Breast epithelium (tissue), 4 donors: ENCODE measurements at regions not wholly inside any gene's neighbourhood (a gene's known extent, or its start where the extent isn't known, plus 50 kb on each side); places are given as distances from the start of the nearest gene placed in this dataset.

Experiments
- DNase-seq, 2 donors: peaks; one replicate each; pipeline ENCODE4 v3.0.0-alpha.2; 2019; ENCODE audit warnings: low spot score in 2 of 2
- H3K27ac ChIP-seq, 2 donors: fragments of 200-600 bp; sonication (generic) in 1 of 2; one replicate each; pipeline ENCODE4 v1.5.1; 2016 to 2019; ENCODE audit warnings: mild to moderate bottlenecking in 1 of 2
- H3K27me3 ChIP-seq, 2 donors: fragments of 200-600 bp; sonication (generic) in 1 of 2; one replicate each; pipeline versions ENCODE4 v1.5.1 to v1.6.0; 2017 to 2019; ENCODE audit warnings: control low read depth in 1 of 2, mild to moderate bottlenecking in 1 of 2
- H3K36me3 ChIP-seq: fragments of 200-600 bp; one replicate; pipeline ENCODE4 v1.5.1; 2019
- H3K4me1 ChIP-seq, 2 donors: fragments of 200-600 bp; sonication (generic); one replicate each; pipeline ENCODE4 v1.5.1; 2016 to 2019; ENCODE audit warnings: control low read depth in 1 of 2
- H3K4me3 ChIP-seq, 3 donors: fragments of 200-600 bp; sonication (generic); 1 replicate in 2 of 3; 2 replicates in 1 of 3; pipeline ENCODE4 v1.5.1; 2016 to 2019; ENCODE audit warnings: mild to moderate bottlenecking in 3 of 3, moderate library complexity in 2 of 3
- H3K9me3 ChIP-seq, 2 donors: fragments of 200-600 bp; sonication (generic) in 1 of 2; one replicate each; pipeline ENCODE4 v1.5.1; 2016 to 2019; ENCODE audit warnings: control low read depth in 1 of 2
- CTCF ChIP-seq, 3 donors: fragments of 450-650 bp; IDR thresholded peaks; one replicate each; pipeline ENCODE4 v1.5.1; 2016 to 2017; ENCODE audit warnings: antibody characterized with exemption in 3 of 3, mild to moderate bottlenecking in 3 of 3, moderate library complexity in 3 of 3
- POLR2A ChIP-seq: fragments of 450-650 bp; IDR thresholded peaks from one replicate; pipeline ENCODE4 v1.6.1; 2016; ENCODE audit warnings: antibody characterized with exemption, mild to moderate bottlenecking, moderate library complexity
- POLR2AphosphoS5 ChIP-seq, 3 donors: sonication (generic); formaldehyde crosslinking; IDR thresholded peaks; one replicate each; pipeline ENCODE4 v1.6.1; 2017; ENCODE audit warnings: antibody characterized with exemption in 3 of 3
- intact Hi-C: fragments of 100-400 bp; cut with DNase I; formaldehyde crosslinking; loops from one replicate; pipeline ENCODE4 v1.15.1; 2023; ENCODE audit warnings: low total_unique reads

- TF ChIP-seq POLR2AphosphoS5 (IDR thresholded peaks at IDR 0.05) (no peak), POLR2A (no peak), CTCF (IDR thresholded peaks at IDR 0.05) (no peak)
- intact Hi-C loops, result no loop called here
- H3K9me3 ChIP-seq, result no peaks in the 10 kb centered on the region
Measured at GRCh38 chr5:33315189-33315588, 125.6 kb upstream of the TARS1 start.

GRCh38 chr5:33316773-33317172 is 124.0 kb upstream of the TARS1 start:
- Histone ChIP-seq H3K4me1 (peaks cover 0 to 6% of the 10 kb centered on the region in 2 donors), H3K27me3 (no peaks in the 10 kb centered on the region), H3K27ac (no peak overlapping the region), H3K36me3 (no peaks in the 10 kb centered on the region), H3K4me3 (no peak overlapping the region), H3K9me3 (no peaks in the 10 kb centered on the region)
- DNase-seq, result no peak
- intact Hi-C loops, result no loop called here
- no peak for TF ChIP-seq POLR2A
- no peak for TF ChIP-seq CTCF (IDR thresholded peaks at IDR 0.05)
- TF ChIP-seq POLR2AphosphoS5 (IDR thresholded peaks at IDR 0.05), result no peak

More at GRCh38 chr5:33315189-33315588, 125.6 kb upstream of the TARS1 start:
- H3K27me3 ChIP-seq, result no peaks in the 10 kb centered on the region
- H3K4me3 ChIP-seq, result no peak overlapping the region
- H3K4me1 ChIP-seq, result no peaks in the 10 kb centered on the region
- no peaks in the 10 kb centered on the region for H3K36me3 ChIP-seq
- DNase-seq, result no peak
- H3K27ac ChIP-seq, result no peak overlapping the region

- intact Hi-C loops, result no loop called here
- Histone ChIP-seq H3K36me3 (no peaks in the 10 kb centered on the region), H3K4me1 (peaks cover 0 to 10% of the 10 kb centered on the region in 2 donors), H3K27me3 (no peaks in the 10 kb centered on the region), H3K4me3 (no peak overlapping the region), H3K27ac (no peak overlapping the region), H3K9me3 (no peaks in the 10 kb centered on the region)
- TF ChIP-seq CTCF (IDR thresholded peaks at IDR 0.05) (no peak), POLR2A (no peak), POLR2AphosphoS5 (IDR thresholded peaks at IDR 0.05) (no peak)
- DNase-seq, result no peak
Measured at GRCh38 chr5:33317271-33317670, 123.5 kb upstream of the TARS1 start.

- TF ChIP-seq CTCF (IDR thresholded peaks at IDR 0.05), result no peak
- TF ChIP-seq POLR2AphosphoS5 (IDR thresholded peaks at IDR 0.05), result no peak
- no peak for TF ChIP-seq POLR2A
- no peaks in the 10 kb centered on the region for H3K9me3 ChIP-seq
- no peak overlapping the region for H3K4me3 ChIP-seq
- intact Hi-C loops, result no loop called here
- no peaks in the 10 kb centered on the region for H3K36me3 ChIP-seq
- no peaks in the 10 kb centered on the region for H3K27me3 ChIP-seq
- DNase-seq, result no peak
- H3K27ac ChIP-seq, result peak overlapping the region in 1 of 2 donors; percentile 79
- peaks cover 0 to 10% of the 10 kb centered on the region in 2 donors for H3K4me1 ChIP-seq
Measured at GRCh38 chr5:33319151-33319550, 121.6 kb upstream of the TARS1 start.

GRCh38 chr5:33319841-33320240 is 120.9 kb upstream of the TARS1 start:
- Histone ChIP-seq H3K4me1 (peaks cover 0 to 10% of the 10 kb centered on the region in 2 donors), H3K27me3 (no peaks in the 10 kb centered on the region), H3K4me3 (no peak overlapping the region), H3K27ac (peak overlapping the region; percentile 41 to 79), H3K36me3 (no peaks in the 10 kb centered on the region), H3K9me3 (no peaks in the 10 kb centered on the region)
- TF ChIP-seq POLR2AphosphoS5 (IDR thresholded peaks at IDR 0.05) (no peak), CTCF (IDR thresholded peaks at IDR 0.05) (no peak), POLR2A (no peak)
- intact Hi-C loops, result no loop called here
- DNase-seq, result no peak
